ENCODE measurements at regions not wholly inside any gene's neighbourhood (a gene's known extent, or its start where the extent isn't known, plus 50 kb on each side); places are given as distances from the start of the nearest gene placed in this dataset.

- WGBS (ENCODE audit: missing lambda C conversion rate) = 69% methylated on average over 11 of the region's 11 CpGs
- Histone ChIP-seq H3K27ac (no peak overlapping the region), H3K4me2 (no peak overlapping the region), H3K4me1 (no peaks in the 10 kb centered on the region), H3K9me3 (peaks cover 5% of the 10 kb centered on the region; the same call in 1 of the 3 replicates), H3K4me3 (no peak overlapping the region)
- ChIA-PET POLR2A (no interaction called here), CTCF (no interaction called here)
- TF ChIP-seq HES2 (IDR thresholded peaks at IDR 0.05) (no peak), REST (IDR thresholded peaks at IDR 0.05) (no peak), EHF (CRISPR knock-in tag; IDR thresholded peaks at IDR 0.05) (no peak), CTCF (IDR thresholded peaks at IDR 0.05) (no peak), NPAS2 (CRISPR knock-in tag; IDR thresholded peaks at IDR 0.05; ENCODE audit: borderline replicate concordance) (no peak), CHD4 (IDR thresholded peaks at IDR 0.05; ENCODE audit: borderline replicate concordance) (no peak), SREBF2 (IDR thresholded peaks at IDR 0.05) (no peak), HEYL (CRISPR knock-in tag; IDR thresholded peaks at IDR 0.05) (no peak), RARB (CRISPR knock-in tag; IDR thresholded peaks at IDR 0.05) (no peak), ELK1 (IDR thresholded peaks at IDR 0.05; ENCODE audit: low read depth, low read length) (no peak), USF2 (IDR thresholded peaks at IDR 0.05) (no peak), NFE2L2 (conservative IDR thresholded peaks at IDR 0.05; ENCODE audit: low read length) (no peak), CBX8 (IDR thresholded peaks at IDR 0.05) (no peak), CBX2 (IDR thresholded peaks at IDR 0.05; ENCODE audit: borderline replicate concordance, low read depth) (no peak), ZFP36 (IDR thresholded peaks at IDR 0.05; ENCODE audit: borderline replicate concordance, partially characterized antibody) (no peak), ZNF302 (CRISPR knock-in tag; IDR thresholded peaks at IDR 0.05) (no peak), FOSL2 (IDR thresholded peaks at IDR 0.05) (no peak), FOSL2 (CRISPR knock-in tag; IDR thresholded peaks at IDR 0.05) (no peak), CEBPB (IDR thresholded peaks at IDR 0.05) (no peak), BHLHE40 (IDR thresholded peaks at IDR 0.05; ENCODE audit: low read depth, low read length) (no peak)
- DNase-seq (ENCODE audit: low read depth in 1 of 2, low spot score in 1 of 2) = no peak
- no peak for ATAC-seq
- no peak for FAIRE-seq
These were observed 256.9 kb downstream of the GPATCH2 start for GRCh38 chr1:217373761-217374701.

Measured in A549 (cell line).